Natural killer cell (primary cell): ENCODE measurements at regions not wholly inside any gene's neighbourhood (a gene's known extent, or its start where the extent isn't known, plus 50 kb on each side); places are given as distances from the start of the nearest gene placed in this dataset.

Experiments
- ATAC-seq, 3 donors: fragments of 150-1000 bp in 2 of 3; fragments of 200-7000 bp in 1 of 3; cut with Tn5 transposase; 1 replicate in 1 of 3; 2 replicates in 2 of 3; pipeline ENCODE4 v1.10.0; 2021; ENCODE audit warnings: mild to moderate bottlenecking in 2 of 3, moderate library complexity in 2 of 3
- DNase-seq, 2 donors: peaks; one replicate each; pipeline versions ENCODE4 v3.0.0 to v3.0.0-alpha.2; 2013 to 2021; ENCODE audit warnings: mixed read lengths in 1 of 2
- H3K27ac ChIP-seq: one replicate; pipeline ENCODE4 v1.5.1; 2013; ENCODE audit warnings: mild to moderate bottlenecking, low read length
- H3K27me3 ChIP-seq: one replicate; pipeline ENCODE4 v1.6.1; 2013; ENCODE audit warnings: low read length; ENCODE audit not compliant: control insufficient read depth, insufficient read depth
- H3K36me3 ChIP-seq: one replicate; pipeline ENCODE4 v1.6.1; 2013; ENCODE audit warnings: low read length; ENCODE audit not compliant: control insufficient read depth, insufficient read depth
- H3K4me1 ChIP-seq: one replicate; pipeline ENCODE4 v1.6.1; 2013; ENCODE audit warnings: low read length; ENCODE audit not compliant: control insufficient read depth, insufficient read depth
- H3K4me3 ChIP-seq: one replicate; pipeline ENCODE4 v1.5.1; 2013; ENCODE audit warnings: low read length
- H3K9me3 ChIP-seq: one replicate; pipeline ENCODE4 v1.6.1; 2013; ENCODE audit warnings: low read length; ENCODE audit not compliant: control insufficient read depth, insufficient read depth
- H3K27ac Mint-ChIP-seq, 2 donors: one replicate each; pipeline ENCODE4 v1.8.0; 2022; ENCODE audit warnings: mild to moderate bottlenecking in 2 of 2, mixed read lengths in 2 of 2, moderate library complexity in 1 of 2
- H3K27me3 Mint-ChIP-seq, 2 donors: one replicate each; pipeline ENCODE4 v1.8.0; 2022; ENCODE audit warnings: low read depth in 2 of 2, mixed read lengths in 2 of 2
- H3K36me3 Mint-ChIP-seq: one replicate; pipeline ENCODE4 v1.8.0; 2022; ENCODE audit warnings: mixed read lengths
- H3K4me1 Mint-ChIP-seq, 2 donors: one replicate each; pipeline ENCODE4 v1.8.0; 2022; ENCODE audit warnings: mixed read lengths in 2 of 2
- H3K4me3 Mint-ChIP-seq: one replicate; pipeline ENCODE4 v1.8.0; 2022; ENCODE audit warnings: mild to moderate bottlenecking, moderate library complexity, mixed read lengths
- H3K9me3 Mint-ChIP-seq, 2 donors: one replicate each; pipeline ENCODE4 v1.8.0; 2022; ENCODE audit warnings: mixed read lengths in 2 of 2
- WGBS: methylation state at CpG from one replicate; pipeline ENCODE4 v1.1.7; 2013; ENCODE audit warnings: missing lambda C conversion rate; ENCODE audit not compliant: insufficient coverage; 5-methylcytosine and 5-hydroxymethylcytosine counted together
- intact Hi-C: fragments of 100-400 bp; cut with micrococcal nuclease; formaldehyde crosslinking; loops from one replicate; pipeline ENCODE4 v1.14.2; 2022
- TF ChIP-seq, protein P1 (sequence below): fragments of 200-600 bp; IDR thresholded peaks from one replicate; pipeline ENCODE4 v1.8.0; 2022; ENCODE audit warnings: antibody characterized with exemption

DNA sequence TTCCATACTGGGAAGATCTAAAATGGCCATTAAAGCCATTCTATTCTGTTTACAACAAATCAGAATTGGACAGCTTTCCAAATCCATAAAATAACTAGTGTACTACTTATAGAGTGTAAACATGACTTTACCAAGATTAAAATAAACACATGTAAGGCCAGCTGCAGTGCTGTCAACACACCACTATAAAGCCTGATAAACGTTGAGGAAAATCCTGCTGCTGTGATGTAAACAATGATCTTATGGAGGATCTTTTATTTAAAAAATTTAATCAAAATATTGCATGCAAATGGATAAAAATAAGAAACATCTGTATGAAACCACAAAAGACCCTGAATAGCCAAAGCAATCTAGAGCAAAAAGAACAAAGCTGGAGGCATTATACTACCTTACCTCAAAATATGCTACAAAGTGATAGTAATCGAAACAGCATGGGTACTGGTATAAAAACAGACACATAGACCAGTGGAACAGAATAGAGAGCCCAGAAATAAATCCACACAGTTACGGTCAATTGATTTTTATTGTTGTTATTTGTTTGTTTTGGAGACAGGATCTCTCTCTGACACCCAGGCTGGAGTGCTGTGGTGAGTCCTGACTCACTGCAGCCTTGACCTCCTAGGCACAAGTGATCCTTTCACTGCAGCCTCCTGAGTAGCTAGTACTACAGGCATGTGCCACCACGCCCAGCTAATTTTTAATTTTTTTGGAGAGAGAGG, 428.8 kb upstream of the C2CD4B start:
- no peaks in the 10 kb centered on the region for H3K36me3 Mint-ChIP-seq
- TF ChIP-seq, protein P1, sequence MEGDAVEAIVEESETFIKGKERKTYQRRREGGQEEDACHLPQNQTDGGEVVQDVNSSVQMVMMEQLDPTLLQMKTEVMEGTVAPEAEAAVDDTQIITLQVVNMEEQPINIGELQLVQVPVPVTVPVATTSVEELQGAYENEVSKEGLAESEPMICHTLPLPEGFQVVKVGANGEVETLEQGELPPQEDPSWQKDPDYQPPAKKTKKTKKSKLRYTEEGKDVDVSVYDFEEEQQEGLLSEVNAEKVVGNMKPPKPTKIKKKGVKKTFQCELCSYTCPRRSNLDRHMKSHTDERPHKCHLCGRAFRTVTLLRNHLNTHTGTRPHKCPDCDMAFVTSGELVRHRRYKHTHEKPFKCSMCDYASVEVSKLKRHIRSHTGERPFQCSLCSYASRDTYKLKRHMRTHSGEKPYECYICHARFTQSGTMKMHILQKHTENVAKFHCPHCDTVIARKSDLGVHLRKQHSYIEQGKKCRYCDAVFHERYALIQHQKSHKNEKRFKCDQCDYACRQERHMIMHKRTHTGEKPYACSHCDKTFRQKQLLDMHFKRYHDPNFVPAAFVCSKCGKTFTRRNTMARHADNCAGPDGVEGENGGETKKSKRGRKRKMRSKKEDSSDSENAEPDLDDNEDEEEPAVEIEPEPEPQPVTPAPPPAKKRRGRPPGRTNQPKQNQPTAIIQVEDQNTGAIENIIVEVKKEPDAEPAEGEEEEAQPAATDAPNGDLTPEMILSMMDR, result no peak
- 94% methylated on average over 2 of the region's 4 CpGs for WGBS

DNA sequence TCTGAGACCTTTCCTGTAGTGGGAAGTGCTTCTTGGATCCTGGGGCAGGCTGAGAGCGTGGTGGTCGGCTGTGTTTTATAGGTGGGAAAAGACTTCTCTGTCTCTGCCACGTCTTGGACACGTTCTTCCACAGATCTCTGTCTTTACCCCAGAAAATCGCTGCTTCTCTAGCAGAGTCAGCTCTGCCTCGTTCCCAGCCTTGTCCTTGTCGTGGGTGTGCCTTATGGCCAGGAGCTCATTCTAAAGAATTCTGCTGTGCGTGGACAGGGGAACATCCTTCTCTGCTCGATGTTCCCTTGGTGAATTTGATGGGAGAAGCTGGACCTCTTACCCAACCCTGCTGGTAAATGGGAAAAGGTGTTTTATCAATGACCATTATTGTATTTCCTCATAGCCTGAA, 433.1 kb upstream of the C2CD4B start:
- intact Hi-C loops, result no loop called here
- Mint-ChIP-seq H3K9me3 (no peaks in the 10 kb centered on the region), H3K27me3 (peaks cover 13 to 44% of the 10 kb centered on the region in 2 donors), H3K4me1 (no peaks in the 10 kb centered on the region), H3K36me3 (no peaks in the 10 kb centered on the region), H3K4me3 (no peak overlapping the region), H3K27ac (no peak overlapping the region)
- Histone ChIP-seq H3K27ac (no peak overlapping the region), H3K36me3 (no peaks in the 10 kb centered on the region), H3K4me1 (no peaks in the 10 kb centered on the region), H3K9me3 (no peaks in the 10 kb centered on the region), H3K27me3 (no peaks in the 10 kb centered on the region), H3K4me3 (no peak overlapping the region)
- TF ChIP-seq, protein P1, result no peak
- 80% methylated on average over 9 of the region's 9 CpGs for WGBS
- ATAC-seq, result no peak
- DNase-seq, result no peak

More for the DNA sequence above, 428.8 kb upstream of the C2CD4B start:
- Histone ChIP-seq H3K4me3 (no peak overlapping the region), H3K27me3 (no peaks in the 10 kb centered on the region), H3K4me1 (no peaks in the 10 kb centered on the region), H3K36me3 (no peaks in the 10 kb centered on the region), H3K9me3 (no peaks in the 10 kb centered on the region), H3K27ac (no peak overlapping the region)
- intact Hi-C loops, result no loop called here
- no peak for ATAC-seq
- H3K27me3 Mint-ChIP-seq, result peaks cover 12 to 34% of the 10 kb centered on the region in 2 donors
- H3K4me1 Mint-ChIP-seq, result no peaks in the 10 kb centered on the region
- no peaks in the 10 kb centered on the region for H3K9me3 Mint-ChIP-seq
- no peak for DNase-seq
- H3K4me3 Mint-ChIP-seq, result no peak overlapping the region
- no peak overlapping the region for H3K27ac Mint-ChIP-seq

DNA sequence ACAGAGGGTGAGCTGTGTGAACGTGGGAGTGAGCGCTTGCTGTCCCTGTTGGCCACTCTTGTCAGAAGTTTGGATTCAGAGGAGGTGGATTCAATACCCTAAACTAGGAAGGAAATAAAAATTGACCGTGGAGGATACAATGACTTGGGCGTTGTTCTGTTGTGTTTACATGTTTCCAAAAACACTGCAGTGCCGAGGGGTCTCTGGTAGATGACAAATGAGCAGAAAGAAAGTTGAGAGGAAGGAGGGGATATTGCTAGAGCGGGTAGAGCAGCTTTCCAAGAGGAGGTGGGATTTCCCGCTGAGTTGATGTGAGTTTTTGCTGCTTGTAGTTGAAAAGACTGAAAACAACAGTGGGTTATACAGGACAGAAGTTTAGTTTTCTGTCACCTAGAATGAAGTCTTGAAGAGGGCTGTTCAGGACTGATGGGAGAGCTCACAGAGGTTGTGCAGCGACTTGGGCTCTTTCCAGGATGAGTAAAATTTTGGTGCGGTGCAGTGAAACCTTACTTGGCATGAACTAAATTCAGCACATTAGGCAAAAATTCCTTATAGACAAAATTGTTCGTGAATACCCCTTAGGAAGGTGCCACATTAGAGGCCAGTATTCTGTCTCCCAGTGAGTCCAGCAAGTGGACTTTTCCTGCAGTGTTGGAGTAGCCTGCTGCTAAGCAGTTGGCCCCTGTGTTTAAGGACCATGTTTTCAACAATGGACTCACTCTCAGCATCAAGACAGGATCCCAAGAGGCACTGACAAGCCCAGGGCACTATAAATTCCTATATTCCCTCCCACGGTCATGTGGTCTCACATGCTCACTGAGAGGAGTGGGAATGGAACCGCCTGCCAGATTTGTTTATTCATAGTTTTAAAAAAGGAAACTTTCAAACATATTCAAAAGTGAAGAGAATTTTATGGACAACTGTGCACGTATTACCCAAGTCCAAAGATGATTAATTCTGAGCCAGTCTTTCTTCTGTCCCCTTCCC, 435.0 kb upstream of the C2CD4B start:
- no peak overlapping the region for H3K4me3 ChIP-seq
- no peaks in the 10 kb centered on the region for H3K36me3 ChIP-seq
- TF ChIP-seq, protein P1, result no peak
- Mint-ChIP-seq H3K4me1 (no peaks in the 10 kb centered on the region), H3K9me3 (no peaks in the 10 kb centered on the region), H3K36me3 (no peaks in the 10 kb centered on the region), H3K27me3 (peaks cover 9 to 34% of the 10 kb centered on the region in 2 donors), H3K27ac (no peak overlapping the region), H3K4me3 (no peak overlapping the region)
- H3K9me3 ChIP-seq, result no peaks in the 10 kb centered on the region
- H3K27me3 ChIP-seq, result no peaks in the 10 kb centered on the region
- no peaks in the 10 kb centered on the region for H3K4me1 ChIP-seq
- 73% methylated on average over 11 of the region's 13 CpGs for WGBS
- ATAC-seq (no peak), DNase-seq (no peak)
- H3K27ac ChIP-seq, result no peak overlapping the region
- intact Hi-C loops, result no loop called here
